NB4 (cell line): ENCODE measurements at regions not wholly inside any gene's neighbourhood (a gene's known extent, or its start where the extent isn't known, plus 50 kb on each side); places are given as distances from the start of the nearest gene placed in this dataset.
A peak's percentile ranks its signal among the peaks of the same experiment; 100 is the strongest.

Experiments
- DNase-seq: peaks from one replicate; pipeline ENCODE4 v3.0.0; 2010; ENCODE audit warnings: low read depth
- H3K4me3 ChIP-seq: one replicate; pipeline ENCODE4 v1.5.1; 2011; ENCODE audit warnings: mild to moderate bottlenecking, low read depth, low read length, moderate library complexity
- CTCF ChIP-seq: IDR thresholded peaks from one replicate; pipeline ENCODE4 v1.5.1; 2012; ENCODE audit warnings: low read depth, low read length
- MYC ChIP-seq: IDR thresholded peaks from 2 replicates; pipeline ENCODE4 v1.6.1; 2011; ENCODE audit warnings: low read depth, low read length
- POLR2A ChIP-seq: IDR thresholded peaks from 2 replicates; pipeline ENCODE4 v1.6.1; 2011; ENCODE audit warnings: mild to moderate bottlenecking; ENCODE audit not compliant: insufficient read length; ENCODE audit errors: extremely low read depth
- TF ChIP-seq, protein P1 (sequence below): IDR thresholded peaks from 2 replicates; pipeline ENCODE4 v1.6.1; 2011; ENCODE audit warnings: low read depth, low read length

DNA sequence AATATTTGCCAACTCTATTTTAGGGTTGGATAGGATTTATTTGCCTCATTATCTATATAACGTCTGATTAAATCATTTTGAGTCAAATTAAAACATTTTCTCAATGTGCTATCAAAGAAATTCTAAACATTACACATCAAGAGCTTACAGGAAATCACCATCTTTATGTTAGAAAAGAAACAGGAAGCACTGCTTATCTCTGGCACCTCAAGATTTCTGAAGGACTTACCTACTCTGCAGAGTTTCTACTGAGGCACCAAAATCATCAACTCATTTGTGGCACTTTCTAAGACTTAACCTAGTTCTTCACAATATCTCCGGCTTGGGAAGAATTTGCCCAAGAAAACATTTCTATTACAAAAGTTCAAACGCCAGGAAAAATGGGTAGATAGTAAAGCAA is 181.3 kb upstream of the EOMES start:
- H3K4me3 ChIP-seq: no peak overlapping the region
- no peak for DNase-seq
- TF ChIP-seq, protein P1, sequence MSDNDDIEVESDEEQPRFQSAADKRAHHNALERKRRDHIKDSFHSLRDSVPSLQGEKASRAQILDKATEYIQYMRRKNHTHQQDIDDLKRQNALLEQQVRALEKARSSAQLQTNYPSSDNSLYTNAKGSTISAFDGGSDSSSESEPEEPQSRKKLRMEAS: no peak
- TF ChIP-seq CTCF (no peak), POLR2A (no peak), MYC (no peak)

- TF ChIP-seq CTCF: no peak
- no peak for TF ChIP-seq MYC
- TF ChIP-seq, protein P1: no peak
- no peak for TF ChIP-seq POLR2A
- no peak for DNase-seq
- H3K4me3 ChIP-seq: no peak overlapping the region
These were observed 183.5 kb upstream of the EOMES start for GRCh38 chr3:27905625-27906024.

DNA sequence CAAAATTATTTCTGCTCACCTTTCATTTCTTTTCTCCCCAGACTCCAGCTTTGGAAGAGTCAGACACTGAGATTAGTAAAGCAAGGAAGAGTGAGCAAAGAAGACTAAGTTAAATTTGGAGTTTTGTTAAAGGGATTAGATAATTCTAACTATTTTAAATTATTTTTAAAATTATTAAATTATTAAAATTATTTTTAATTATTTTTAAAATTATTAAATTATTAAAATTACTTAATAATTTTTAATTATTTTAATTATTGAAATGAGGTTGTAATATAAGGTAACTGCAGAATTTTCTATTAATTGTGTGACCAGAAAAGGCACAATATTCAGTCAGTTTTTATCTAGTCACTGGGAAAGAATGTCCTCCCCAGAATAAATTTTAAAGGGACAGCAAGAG is 185.0 kb upstream of the EOMES start:
- H3K4me3 ChIP-seq: no peak overlapping the region
- no peak for DNase-seq
- TF ChIP-seq, protein P1: no peak
- TF ChIP-seq CTCF: no peak
- TF ChIP-seq POLR2A: no peak
- TF ChIP-seq MYC: no peak

GRCh38 chr3:27907929-27908328 is 185.8 kb upstream of the EOMES start:
- TF ChIP-seq MYC (no peak), CTCF (no peak), POLR2A (no peak)
- TF ChIP-seq, protein P1: no peak
- DNase-seq: no peak
- no peak overlapping the region for H3K4me3 ChIP-seq

DNA sequence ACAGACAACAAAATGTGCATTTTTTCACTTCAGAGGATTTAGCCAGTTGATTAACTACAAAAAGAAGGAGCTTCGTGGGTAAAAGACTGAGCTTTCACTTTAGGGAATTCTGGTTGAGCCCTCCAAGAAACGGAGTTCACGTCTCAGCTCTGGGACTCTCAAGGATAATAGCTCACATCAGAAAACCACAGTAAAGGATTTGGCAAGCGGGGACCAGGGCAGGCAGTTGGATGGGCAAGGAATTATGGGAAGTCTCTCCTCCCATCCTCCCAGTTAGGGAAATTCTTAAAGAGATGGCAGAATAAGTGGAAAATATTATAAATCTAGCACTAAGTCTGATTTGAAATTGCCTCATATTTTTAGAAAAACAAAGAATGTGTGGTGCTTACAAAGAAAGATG is 188.3 kb upstream of the EOMES start:
- H3K4me3 ChIP-seq: no peak overlapping the region
- TF ChIP-seq CTCF: no peak
- TF ChIP-seq POLR2A: no peak
- no peak for TF ChIP-seq MYC
- TF ChIP-seq, protein P1: no peak
- DNase-seq: no peak

- TF ChIP-seq CTCF (peak; percentile 40), MYC (no peak)
- DNase-seq: peak; percentile 29
These were observed 192.1 kb upstream of the EOMES start for GRCh38 chr3:27914199-27914598.

More at GRCh38 chr3:27914199-27914598, 192.1 kb upstream of the EOMES start:
- H3K4me3 ChIP-seq: no peak overlapping the region
